Activated CD4-positive, alpha-beta T cell treated with anti-CD3 and anti-CD28 coated beads, Interleukin-2, amount 10 ng/mL, durations not matched to agents 24 days and 14 days (primary cell): ENCODE measurements at regions not wholly inside any gene's neighbourhood (a gene's known extent, or its start where the extent isn't known, plus 50 kb on each side); places are given as distances from the start of the nearest gene placed in this dataset.

Experiments used
- DNase-seq: peaks from one replicate; pipeline ENCODE4 v3.0.0; 2022
- H3K27ac Mint-ChIP-seq: one replicate; pipeline ENCODE4 v1.8.0; 2022; ENCODE audit warnings: mild to moderate bottlenecking, mixed read lengths
- H3K27me3 Mint-ChIP-seq: one replicate; pipeline ENCODE4 v1.8.0; 2022; ENCODE audit warnings: mixed read lengths
- H3K36me3 Mint-ChIP-seq: one replicate; pipeline ENCODE4 v1.8.0; 2022; ENCODE audit warnings: low read depth, mild to moderate bottlenecking, mixed read lengths
- H3K4me1 Mint-ChIP-seq: one replicate; pipeline ENCODE4 v1.8.0; 2021; ENCODE audit warnings: mixed read lengths
- H3K4me3 Mint-ChIP-seq: one replicate; pipeline ENCODE4 v1.8.0; 2022; ENCODE audit warnings: mild to moderate bottlenecking, moderate library complexity, mixed read lengths
- H3K9me3 Mint-ChIP-seq: one replicate; pipeline ENCODE4 v1.8.0; 2021; ENCODE audit warnings: mixed read lengths
- intact Hi-C: fragments of 100-400 bp; cut with micrococcal nuclease; formaldehyde crosslinking; loops from one replicate; pipeline ENCODE4 v1.15.1; 2023

- H3K4me3 Mint-ChIP-seq = no peak overlapping the region
- no peaks in the 10 kb centered on the region for H3K27me3 Mint-ChIP-seq
- H3K27ac Mint-ChIP-seq = no peak overlapping the region
- no peaks in the 10 kb centered on the region for H3K4me1 Mint-ChIP-seq
- H3K9me3 Mint-ChIP-seq = peaks cover 15% of the 10 kb centered on the region
- no peaks in the 10 kb centered on the region for H3K36me3 Mint-ChIP-seq
- intact Hi-C loops = no loop called here
- no peak for DNase-seq
Measured at GRCh38 chr7:54072710-54073109, 469.5 kb upstream of the VSTM2A start.

- Mint-ChIP-seq H3K9me3 (peaks cover 23% of the 10 kb centered on the region), H3K4me1 (no peaks in the 10 kb centered on the region), H3K4me3 (no peak overlapping the region), H3K36me3 (no peaks in the 10 kb centered on the region), H3K27me3 (no peaks in the 10 kb centered on the region), H3K27ac (no peak overlapping the region)
- intact Hi-C loops = no loop called here
- no peak for DNase-seq
Measured at GRCh38 chr7:54076616-54077015, 465.6 kb upstream of the VSTM2A start.

DNA sequence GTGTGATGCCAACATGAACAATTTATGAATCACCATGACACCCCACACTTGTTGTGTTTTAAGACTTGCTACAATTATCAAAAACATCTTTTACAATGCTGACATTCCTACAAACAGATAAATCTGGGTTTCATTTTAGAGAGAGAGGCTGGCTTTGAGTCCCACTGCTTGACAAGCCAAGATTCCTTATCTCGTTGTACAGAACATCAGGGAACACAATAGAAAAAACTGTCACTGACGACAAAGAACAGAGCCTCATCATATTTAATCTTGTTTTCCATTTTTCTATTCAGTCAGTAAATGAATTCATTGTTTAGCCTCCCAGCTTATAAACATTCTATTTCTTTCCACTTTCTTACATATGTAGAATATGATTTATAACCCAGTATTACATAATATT, 461.6 kb upstream of the VSTM2A start:
- no peaks in the 10 kb centered on the region for H3K27me3 Mint-ChIP-seq
- H3K4me1 Mint-ChIP-seq = no peaks in the 10 kb centered on the region
- H3K4me3 Mint-ChIP-seq = no peak overlapping the region
- intact Hi-C loops = no loop called here
- no peaks in the 10 kb centered on the region for H3K36me3 Mint-ChIP-seq
- no peak for DNase-seq
- peaks cover 15% of the 10 kb centered on the region for H3K9me3 Mint-ChIP-seq
- no peak overlapping the region for H3K27ac Mint-ChIP-seq

- DNase-seq = no peak
- H3K4me1 Mint-ChIP-seq = no peaks in the 10 kb centered on the region
- no peak overlapping the region for H3K4me3 Mint-ChIP-seq
- H3K36me3 Mint-ChIP-seq = no peaks in the 10 kb centered on the region
- no peaks in the 10 kb centered on the region for H3K27me3 Mint-ChIP-seq
- peaks cover 15% of the 10 kb centered on the region for H3K9me3 Mint-ChIP-seq
- intact Hi-C loops = no loop called here
- no peak overlapping the region for H3K27ac Mint-ChIP-seq
Measured at GRCh38 chr7:54080971-54081370, 461.2 kb upstream of the VSTM2A start.

GRCh38 chr7:54084340-54084739, 457.8 kb upstream of the VSTM2A start:
- H3K27ac Mint-ChIP-seq = no peak overlapping the region
- DNase-seq = no peak
- no peak overlapping the region for H3K4me3 Mint-ChIP-seq
- no peaks in the 10 kb centered on the region for H3K27me3 Mint-ChIP-seq
- H3K36me3 Mint-ChIP-seq = no peaks in the 10 kb centered on the region
- intact Hi-C loops = no loop called here
- peaks cover 1% of the 10 kb centered on the region for H3K9me3 Mint-ChIP-seq
- H3K4me1 Mint-ChIP-seq = no peaks in the 10 kb centered on the region

DNA sequence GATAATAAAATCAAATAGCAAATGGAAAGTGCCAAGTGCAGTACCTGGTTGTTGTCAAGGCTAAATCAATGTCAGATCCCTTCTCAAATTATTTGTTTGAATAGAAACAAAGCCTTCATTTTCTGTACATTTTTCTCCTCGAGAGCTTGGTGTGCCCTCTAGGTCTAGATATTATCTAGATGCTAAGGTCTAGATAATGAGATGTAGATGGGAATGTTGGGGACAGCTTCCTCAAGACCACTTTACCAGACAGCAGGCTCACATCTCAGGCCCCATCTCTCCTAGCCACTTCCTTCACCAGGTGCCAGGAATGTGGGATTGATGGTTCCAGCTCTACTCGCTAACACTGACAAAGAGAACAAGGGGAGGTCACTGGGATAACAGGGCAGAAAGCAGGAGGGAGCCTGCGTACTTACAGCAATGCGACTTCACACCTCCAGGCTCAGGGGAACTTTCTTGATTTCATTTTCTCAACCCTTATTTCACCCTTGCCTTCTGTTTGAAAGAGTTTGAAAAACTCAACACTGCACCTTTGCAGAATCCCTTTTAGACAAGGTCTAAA, 451.4 kb upstream of the VSTM2A start:
- H3K4me3 Mint-ChIP-seq = no peak overlapping the region
- DNase-seq = no peak
- H3K27me3 Mint-ChIP-seq = no peaks in the 10 kb centered on the region
- no peak overlapping the region for H3K27ac Mint-ChIP-seq
- H3K36me3 Mint-ChIP-seq = no peaks in the 10 kb centered on the region
- peaks cover 3% of the 10 kb centered on the region for H3K9me3 Mint-ChIP-seq
- intact Hi-C loops = no loop called here
- no peaks in the 10 kb centered on the region for H3K4me1 Mint-ChIP-seq

DNA sequence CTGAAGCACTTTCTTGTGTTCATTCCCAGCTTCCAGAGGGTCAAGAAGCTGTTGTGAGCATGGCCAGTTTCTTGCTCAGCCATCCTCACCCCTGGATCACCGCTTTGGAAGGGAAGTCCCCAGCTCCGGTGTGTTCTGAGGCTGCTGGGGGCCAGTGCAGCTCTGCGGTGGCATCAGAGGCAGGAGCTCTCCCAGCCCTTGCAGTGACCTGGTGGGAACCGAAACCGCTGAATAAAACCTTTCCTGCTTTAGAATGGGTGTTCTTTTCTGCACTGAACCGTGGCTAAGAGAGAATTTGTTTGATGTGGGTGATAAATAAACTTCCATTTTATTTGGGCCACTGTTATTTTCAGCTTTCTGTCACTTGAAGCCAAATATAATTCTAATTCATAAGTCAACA, 450.9 kb upstream of the VSTM2A start:
- Mint-ChIP-seq H3K4me1 (no peaks in the 10 kb centered on the region), H3K36me3 (no peaks in the 10 kb centered on the region), H3K4me3 (no peak overlapping the region), H3K27ac (no peak overlapping the region), H3K27me3 (no peaks in the 10 kb centered on the region), H3K9me3 (peaks cover 3% of the 10 kb centered on the region)
- DNase-seq = no peak
- intact Hi-C loops = no loop called here

- intact Hi-C loops = no loop called here
- Mint-ChIP-seq H3K36me3 (no peaks in the 10 kb centered on the region), H3K9me3 (peaks cover 10% of the 10 kb centered on the region), H3K4me1 (no peaks in the 10 kb centered on the region), H3K4me3 (no peak overlapping the region), H3K27ac (no peak overlapping the region), H3K27me3 (no peaks in the 10 kb centered on the region)
- no peak for DNase-seq
Measured at GRCh38 chr7:54097886-54098285, 444.3 kb upstream of the VSTM2A start.

- no peak for DNase-seq
- peaks cover 4% of the 10 kb centered on the region for H3K9me3 Mint-ChIP-seq
- H3K27ac Mint-ChIP-seq = no peak overlapping the region
- H3K36me3 Mint-ChIP-seq = no peaks in the 10 kb centered on the region
- intact Hi-C loops = no loop called here
- no peak overlapping the region for H3K4me3 Mint-ChIP-seq
- no peaks in the 10 kb centered on the region for H3K27me3 Mint-ChIP-seq
- H3K4me1 Mint-ChIP-seq = no peaks in the 10 kb centered on the region
Measured at GRCh38 chr7:54109501-54109900, 432.7 kb upstream of the VSTM2A start.

- peaks cover 4% of the 10 kb centered on the region for H3K9me3 Mint-ChIP-seq
- intact Hi-C loops = no loop called here
- no peaks in the 10 kb centered on the region for H3K36me3 Mint-ChIP-seq
- H3K27ac Mint-ChIP-seq = no peak overlapping the region
- H3K4me1 Mint-ChIP-seq = no peaks in the 10 kb centered on the region
- no peaks in the 10 kb centered on the region for H3K27me3 Mint-ChIP-seq
- DNase-seq = no peak
- H3K4me3 Mint-ChIP-seq = no peak overlapping the region
Measured at GRCh38 chr7:54111814-54112511, 430.2 kb upstream of the VSTM2A start.

GRCh38 chr7:54112567-54112966, 429.6 kb upstream of the VSTM2A start:
- Mint-ChIP-seq H3K27me3 (no peaks in the 10 kb centered on the region), H3K36me3 (no peaks in the 10 kb centered on the region), H3K9me3 (peaks cover 4% of the 10 kb centered on the region), H3K4me1 (no peaks in the 10 kb centered on the region), H3K27ac (no peak overlapping the region), H3K4me3 (no peak overlapping the region)
- intact Hi-C loops = no loop called here
- no peak for DNase-seq

GRCh38 chr7:54115028-54115763, 427.0 kb upstream of the VSTM2A start:
- peaks cover 4% of the 10 kb centered on the region for H3K9me3 Mint-ChIP-seq
- no peak overlapping the region for H3K4me3 Mint-ChIP-seq
- intact Hi-C loops = no loop called here
- H3K4me1 Mint-ChIP-seq = no peaks in the 10 kb centered on the region
- H3K36me3 Mint-ChIP-seq = no peaks in the 10 kb centered on the region
- DNase-seq = no peak
- H3K27ac Mint-ChIP-seq = no peak overlapping the region
- no peaks in the 10 kb centered on the region for H3K27me3 Mint-ChIP-seq

DNA sequence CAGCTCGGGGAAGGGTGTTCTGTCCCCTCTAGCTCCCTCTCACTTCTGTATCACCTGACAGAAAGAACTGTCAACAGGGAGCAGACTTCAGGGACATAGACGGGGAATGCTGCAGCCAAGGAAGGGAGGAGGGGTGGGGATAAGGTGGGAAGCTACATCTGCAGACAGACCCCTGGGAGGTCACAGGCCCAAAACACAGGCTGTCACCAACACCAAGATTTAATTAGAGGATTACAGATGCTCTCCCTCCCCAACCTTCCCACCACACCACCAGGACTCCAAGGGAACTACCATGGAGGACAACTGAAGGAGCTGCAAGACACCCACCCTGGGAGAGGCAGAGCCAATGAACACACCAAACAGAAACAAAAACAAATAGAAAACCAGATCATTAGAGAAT, 425.2 kb upstream of the VSTM2A start:
- no peak for DNase-seq
- H3K27me3 Mint-ChIP-seq = no peaks in the 10 kb centered on the region
- no peak overlapping the region for H3K27ac Mint-ChIP-seq
- H3K4me3 Mint-ChIP-seq = no peak overlapping the region
- H3K36me3 Mint-ChIP-seq = no peaks in the 10 kb centered on the region
- intact Hi-C loops = no loop called here
- peaks cover 2% of the 10 kb centered on the region for H3K9me3 Mint-ChIP-seq
- no peaks in the 10 kb centered on the region for H3K4me1 Mint-ChIP-seq

GRCh38 chr7:54129035-54129434, 413.1 kb upstream of the VSTM2A start:
- intact Hi-C loops = no loop called here
- Mint-ChIP-seq H3K36me3 (no peaks in the 10 kb centered on the region), H3K9me3 (peaks cover 9% of the 10 kb centered on the region), H3K27ac (no peak overlapping the region), H3K4me3 (no peak overlapping the region), H3K27me3 (no peaks in the 10 kb centered on the region), H3K4me1 (no peaks in the 10 kb centered on the region)
- DNase-seq = no peak
